LHCN-M2 (cell line): ENCODE measurements at regions not wholly inside any gene's neighbourhood (a gene's known extent, or its start where the extent isn't known, plus 50 kb on each side); places are given as distances from the start of the nearest gene placed in this dataset.
"Not testable (repeated sequence)": the region's sequence is repeated elsewhere in the genome, so short reads cannot be mapped to it uniquely, and the experiment has no call there.

Experiments
- DNase-seq: peaks from one replicate; pipeline ENCODE4 v3.0.0-alpha.2; 2012; ENCODE audit warnings: low read depth

DNA sequence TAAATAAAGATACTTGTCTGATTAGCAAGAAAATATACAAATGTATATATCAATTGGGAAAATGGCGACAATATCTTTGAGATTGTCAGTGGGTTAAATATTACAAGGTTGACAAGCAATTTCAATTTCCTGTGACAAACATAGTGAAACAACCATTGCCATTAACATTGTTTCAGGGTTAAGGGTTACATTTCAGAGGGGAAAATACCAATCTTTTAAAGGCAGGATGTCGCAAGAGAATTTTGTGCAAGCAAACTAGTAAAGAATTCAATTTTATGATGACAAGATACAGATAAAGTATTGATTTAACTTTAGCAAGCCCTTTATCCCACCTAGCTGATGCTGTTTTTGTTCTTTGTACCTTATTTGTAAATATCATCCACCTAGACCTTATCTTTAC is 305.8 kb upstream of the GRIA3 start:
- DNase-seq: no peak

DNA sequence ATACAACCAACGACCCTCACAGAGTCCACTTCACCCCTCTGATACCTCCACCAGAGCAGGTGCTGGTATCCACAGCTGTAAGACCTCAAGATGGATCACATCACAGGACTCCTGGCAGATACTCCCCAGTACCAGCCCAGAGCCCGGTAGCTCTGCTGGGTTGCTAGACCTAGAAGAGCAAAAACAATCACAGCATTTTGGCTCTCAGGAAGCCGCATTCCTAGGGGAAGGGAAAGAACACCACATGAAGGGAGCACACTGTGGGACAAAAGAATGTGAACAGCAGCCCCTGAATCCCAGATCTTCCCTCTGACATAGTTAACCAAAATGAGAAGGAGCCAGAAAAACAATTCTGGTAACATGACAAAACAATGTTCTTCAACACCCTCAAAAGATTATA is 303.1 kb upstream of the GRIA3 start:
- DNase-seq: no peak

DNA sequence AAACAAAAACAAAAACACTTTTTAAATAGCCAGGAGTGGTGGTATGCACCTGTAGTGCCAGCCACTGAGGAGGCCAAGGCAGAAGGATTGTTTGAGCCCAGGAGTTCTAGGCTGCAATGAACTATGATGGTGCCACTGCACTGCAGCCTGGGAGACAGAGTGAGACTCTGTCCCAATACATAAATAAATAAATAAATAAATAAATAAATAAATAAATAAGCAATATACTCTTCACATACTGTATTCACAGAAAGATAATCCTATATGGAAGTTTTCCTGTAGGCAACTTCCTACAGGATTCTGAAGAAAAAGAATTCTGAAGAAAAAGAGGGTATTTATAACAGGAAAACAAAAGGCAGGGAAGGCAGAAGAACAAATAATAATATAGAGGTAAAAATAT is 293.3 kb upstream of the GRIA3 start:
- DNase-seq: no peak

DNA sequence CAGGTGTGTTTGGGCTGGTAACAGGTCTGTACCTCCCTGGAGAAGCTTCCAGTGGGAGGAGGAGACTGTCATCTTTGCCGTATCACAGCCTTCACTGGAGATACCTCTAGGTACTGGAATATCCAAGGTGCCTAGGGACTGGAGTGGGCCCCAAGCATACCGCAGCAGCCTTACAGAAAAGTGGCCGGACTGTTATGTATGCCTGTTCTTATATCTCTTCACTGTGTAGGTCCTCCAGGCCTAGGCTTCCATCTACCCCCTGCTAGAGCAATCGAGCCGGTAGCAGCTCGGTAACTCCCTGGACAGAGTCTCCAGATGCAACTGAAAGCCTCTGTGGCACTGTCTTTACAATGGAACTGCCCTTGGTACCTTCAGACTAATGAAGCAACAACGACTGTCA is 277.4 kb upstream of the GRIA3 start:
- no peak for DNase-seq

DNA sequence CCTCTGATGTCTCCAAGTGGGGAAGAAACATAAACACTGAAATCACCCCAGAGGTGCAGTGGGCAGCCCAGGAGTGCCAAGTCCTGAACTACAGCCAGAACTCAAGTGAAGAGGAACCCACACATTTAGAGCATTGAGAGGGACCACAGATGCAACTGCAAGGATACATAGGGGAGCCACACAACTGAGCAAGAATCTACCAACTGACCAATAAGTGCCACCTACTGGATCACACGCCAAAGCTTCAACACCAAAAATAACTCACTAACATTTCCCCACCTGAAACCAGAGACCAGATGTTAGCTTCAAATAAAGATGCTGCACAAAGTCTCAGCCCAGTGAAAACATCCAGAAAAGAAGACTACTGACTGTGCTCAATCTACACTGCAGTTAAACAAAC is 276.7 kb upstream of the GRIA3 start:
- DNase-seq: no peak

DNA sequence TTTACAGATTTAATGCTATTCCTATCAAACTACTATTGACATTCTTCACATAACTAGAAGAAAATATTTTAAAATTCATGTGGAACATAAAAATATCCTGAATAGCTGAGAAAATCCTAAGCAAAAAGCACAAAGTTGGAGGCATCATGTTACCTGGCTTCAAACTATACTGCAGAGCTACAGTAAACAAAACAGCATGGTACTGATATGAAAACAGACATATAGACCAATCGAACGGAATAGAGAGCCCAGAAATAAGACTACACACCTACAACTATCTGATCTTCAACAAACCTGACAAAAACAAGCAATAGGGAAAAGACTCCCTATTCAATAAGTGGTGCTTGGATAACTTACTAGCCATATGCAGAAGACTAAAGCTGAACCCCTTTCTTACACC is 273.4 kb upstream of the GRIA3 start:
- DNase-seq: no peak

DNA sequence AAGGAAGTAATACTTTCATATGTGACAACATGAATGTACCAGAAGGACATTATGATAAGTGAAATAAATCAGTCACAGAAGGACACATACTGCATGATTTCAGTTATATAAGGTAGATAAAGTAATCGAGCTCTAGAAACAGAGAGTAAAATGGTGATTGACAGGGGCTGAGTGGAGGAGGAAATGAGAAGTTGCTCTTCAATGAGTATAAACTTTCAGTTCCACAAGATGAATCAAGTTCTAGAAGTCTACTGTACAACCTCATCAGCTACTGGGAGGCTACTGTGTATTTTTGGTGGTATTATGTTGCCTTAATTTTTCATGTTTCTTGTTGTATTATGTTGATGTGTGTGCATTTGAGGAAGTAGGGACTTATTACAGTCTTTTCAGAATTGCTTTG is 270.9 kb upstream of the GRIA3 start:
- no peak for DNase-seq

DNA sequence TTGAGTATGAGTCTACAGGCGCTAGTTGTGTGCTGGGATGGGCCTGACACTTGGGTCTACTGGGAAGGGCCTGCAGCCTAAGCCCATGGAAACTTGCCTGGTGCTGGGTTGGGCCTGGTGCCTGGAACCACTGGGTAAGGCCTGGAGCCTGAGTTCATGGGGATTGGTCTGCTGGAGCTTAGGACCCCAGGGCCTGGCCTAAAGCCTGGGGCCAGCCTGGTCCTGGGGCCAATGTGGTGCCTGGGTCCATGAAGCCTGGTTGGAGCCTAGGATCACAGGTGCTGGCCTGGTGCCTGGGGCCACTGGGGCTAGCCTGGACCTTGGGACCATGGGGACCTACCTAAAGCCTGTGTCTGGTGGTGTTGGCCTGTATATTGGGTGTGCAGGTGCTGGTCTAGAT is 270.3 kb upstream of the GRIA3 start:
- DNase-seq: no peak

DNA sequence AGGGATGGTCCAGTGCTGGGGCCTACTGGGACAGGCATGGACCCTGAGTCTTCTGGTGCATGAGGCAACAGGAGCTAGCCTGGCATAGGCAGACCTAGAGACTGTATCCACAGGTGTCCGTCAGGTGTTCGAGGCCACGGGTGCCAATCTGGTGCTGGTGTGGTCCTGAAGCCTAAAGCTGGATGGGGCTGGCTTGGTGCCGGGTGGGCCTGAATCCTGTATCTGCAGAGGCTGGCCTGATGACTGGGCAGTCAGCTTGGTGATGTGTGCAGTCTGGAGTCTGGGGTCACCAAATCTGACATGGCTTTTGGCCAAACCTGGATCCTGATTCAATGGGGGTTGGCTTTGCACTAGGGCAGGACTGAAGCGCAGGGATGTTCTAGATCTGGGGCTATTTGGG is 269.8 kb upstream of the GRIA3 start:
- no peak for DNase-seq

DNA sequence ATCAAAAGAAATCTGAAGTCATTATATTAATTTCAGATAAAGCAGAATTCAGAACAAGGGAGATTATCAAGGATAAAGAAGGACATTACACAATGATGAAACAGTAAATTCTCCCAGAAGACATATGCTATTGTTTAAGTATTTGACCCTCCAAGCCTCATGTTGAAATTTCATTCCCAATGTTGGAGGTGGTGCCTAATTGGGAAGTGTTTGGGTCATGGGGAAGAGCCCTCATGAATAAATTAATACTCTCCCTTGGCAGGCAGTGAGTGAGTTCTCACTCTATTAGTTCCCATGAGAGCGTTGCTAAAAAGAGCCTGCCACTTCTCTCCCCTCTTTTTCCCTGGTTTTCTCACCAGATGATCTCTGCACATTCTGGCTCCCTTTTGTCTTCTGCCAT is 249.9 kb upstream of the GRIA3 start:
- DNase-seq: no peak

DNA sequence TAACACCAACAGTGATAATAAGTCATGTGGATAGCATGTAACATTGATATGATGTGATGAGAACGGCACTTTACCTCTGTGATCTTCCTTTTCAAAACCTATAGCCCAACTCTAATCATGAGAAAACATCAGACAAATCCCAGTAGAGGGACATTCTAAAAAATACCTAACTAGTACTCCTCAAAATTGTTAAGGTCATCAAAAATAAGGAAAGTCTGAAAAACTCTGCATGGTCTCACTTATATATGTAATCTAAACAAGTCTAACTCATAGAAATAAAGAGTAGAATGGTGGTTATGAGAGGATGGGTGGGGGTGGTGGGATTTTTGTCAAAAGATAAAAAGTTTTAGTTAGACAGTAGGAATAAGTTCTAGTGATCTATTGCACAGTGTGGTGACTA is 243.9 kb upstream of the GRIA3 start:
- DNase-seq: no peak

DNA sequence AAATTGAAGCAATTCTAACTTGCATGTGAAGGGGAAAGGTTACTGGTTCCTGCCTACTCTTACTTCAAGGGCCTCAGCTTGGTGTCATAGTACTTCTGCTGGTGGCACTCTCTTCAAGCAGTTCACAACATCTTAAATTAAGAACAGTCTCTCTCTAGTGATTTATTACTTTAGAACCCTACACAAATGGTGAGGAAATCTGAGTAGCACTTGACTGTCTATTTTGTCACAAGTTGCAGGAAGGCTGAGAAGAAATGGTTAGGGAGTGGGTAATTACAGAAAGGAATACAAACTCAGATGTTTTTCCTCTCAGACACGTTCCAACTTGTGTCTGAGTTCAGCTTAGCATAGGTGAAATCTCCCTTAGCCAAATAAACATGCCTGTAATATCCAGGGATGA is 242.3 kb upstream of the GRIA3 start:
- no peak for DNase-seq

DNA sequence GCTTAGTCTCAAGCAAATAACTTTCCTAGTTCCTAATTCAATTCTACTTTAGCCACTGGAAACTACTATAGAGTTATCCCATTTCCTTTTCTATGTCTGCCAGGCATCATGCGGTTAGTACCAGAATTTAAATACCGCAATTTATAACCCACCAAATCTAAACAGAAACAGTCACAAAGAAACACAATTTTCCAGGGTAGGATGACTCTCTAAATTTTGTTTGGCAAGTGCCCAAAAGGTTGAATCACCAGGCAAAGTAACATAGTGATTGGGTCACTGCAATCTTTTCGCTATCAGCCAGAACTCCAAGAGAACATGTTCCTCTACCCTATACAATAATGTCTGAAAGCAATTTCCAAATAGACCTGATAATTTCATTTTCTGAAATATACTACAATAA is 240.2 kb upstream of the GRIA3 start:
- no peak for DNase-seq

DNA sequence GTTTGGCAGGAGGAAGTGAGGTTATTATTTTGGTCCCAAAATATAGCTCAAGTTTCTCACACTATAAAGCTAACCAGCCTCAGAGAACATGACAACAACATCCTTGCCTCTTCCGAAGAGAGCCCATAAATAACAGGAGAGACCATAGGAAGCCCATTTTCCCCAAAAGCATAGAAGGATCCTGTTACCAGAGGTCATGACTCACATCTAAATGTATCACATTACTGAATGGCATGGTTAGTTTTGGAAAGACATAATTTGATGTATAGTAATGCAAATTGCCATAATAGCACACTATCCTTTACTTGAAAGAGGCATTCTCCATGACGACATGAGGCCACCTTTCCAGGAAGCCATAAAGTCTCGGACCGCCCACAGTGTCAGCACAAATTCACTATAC is 238.8 kb upstream of the GRIA3 start:
- DNase-seq: no peak

DNA sequence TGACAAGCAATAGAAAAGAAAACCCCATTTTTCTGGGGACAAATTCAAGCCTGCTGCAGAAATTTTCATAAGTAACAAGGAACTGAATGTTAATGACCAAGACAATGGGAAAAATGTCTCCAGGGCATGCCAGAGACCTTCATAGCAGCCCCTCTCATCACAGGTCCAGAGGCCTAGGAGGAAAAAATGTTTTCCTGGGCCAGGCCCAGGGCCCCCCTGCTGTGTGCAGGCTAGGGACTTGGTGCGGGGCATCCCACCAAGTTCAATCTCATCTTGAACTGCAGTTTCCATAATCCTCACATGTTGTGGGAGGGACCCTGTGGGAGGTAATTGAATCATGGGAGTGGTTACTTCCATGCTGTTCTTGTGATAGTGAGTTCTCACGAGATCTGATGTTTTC is 211.5 kb upstream of the GRIA3 start:
- no peak for DNase-seq

DNA sequence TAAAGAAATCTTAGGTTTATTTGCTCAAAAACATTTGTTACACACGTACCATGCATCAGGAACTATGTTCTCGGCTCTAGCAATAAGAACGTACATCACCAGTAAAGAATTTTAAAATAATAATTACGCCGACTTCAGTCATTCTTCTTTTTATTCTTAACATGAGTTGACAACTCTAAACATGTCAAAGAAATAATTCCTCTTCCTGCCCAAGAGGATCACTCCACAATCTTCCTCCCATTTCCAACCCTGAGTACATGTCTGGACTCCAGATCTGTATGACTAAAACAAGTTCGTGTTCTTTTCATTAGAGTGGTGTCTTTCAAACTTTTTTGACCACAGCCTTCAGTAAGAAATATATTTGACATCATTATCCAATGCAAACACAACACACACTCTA is 201.6 kb upstream of the GRIA3 start:
- DNase-seq: no peak

DNA sequence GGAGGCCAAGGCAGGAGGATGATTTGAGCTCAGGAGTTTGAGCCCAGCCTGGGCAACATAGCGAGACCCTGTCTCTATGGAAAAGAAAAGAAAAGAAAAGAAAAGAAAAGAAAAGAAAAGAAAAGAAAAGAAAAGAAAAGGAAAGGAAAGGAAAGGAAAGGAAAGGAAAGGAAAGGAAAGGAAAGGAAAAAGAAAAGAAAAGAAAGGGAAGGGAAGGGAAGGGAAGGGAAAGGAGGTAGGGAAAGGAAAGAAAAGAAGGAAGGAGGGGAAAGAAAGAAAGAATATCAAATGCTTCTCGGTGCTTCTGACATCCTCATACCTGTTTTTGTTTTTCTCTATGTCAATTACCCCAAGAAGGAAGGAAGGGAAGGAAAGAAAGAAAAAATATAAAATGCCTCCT is 181.2 kb upstream of the GRIA3 start:
- not testable (repeated sequence) for DNase-seq

DNA sequence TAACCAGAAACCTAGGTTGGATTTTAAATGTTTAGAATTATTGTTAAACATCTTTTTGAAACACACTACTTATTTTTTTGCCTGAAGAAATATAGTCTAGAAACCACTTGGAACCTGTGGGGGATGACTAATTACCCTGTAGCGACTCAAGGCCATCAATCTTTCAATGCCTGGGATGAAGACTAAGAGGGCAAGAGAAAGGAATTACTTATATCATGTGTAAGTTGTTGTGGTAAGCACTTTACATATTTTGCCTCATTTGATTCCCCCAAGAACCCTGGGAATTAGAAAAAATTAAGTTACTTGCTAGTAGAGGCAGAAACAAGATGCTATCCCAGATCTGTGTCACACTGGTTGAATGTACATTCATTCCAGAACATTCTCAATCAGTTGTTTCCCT is 170.9 kb upstream of the GRIA3 start:
- DNase-seq: no peak

DNA sequence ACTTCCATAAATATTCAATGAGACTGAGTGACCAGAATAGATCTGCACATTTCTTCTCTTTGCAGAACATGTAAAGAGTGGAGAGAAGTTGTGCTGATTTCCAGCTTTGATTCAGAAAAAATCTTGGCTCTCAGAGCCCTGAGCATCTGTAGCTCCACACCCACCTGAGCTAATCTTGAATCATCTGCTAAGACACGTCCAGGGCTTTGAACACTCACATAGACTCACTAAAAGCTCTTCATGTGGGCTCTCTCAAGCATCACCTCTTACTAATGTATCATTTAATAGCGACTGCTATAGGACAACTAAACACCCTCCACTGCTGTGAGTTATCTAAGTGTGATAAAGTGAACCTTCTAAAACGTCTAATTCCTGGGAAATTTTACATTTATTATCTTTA is 147.7 kb upstream of the GRIA3 start:
- no peak for DNase-seq

DNA sequence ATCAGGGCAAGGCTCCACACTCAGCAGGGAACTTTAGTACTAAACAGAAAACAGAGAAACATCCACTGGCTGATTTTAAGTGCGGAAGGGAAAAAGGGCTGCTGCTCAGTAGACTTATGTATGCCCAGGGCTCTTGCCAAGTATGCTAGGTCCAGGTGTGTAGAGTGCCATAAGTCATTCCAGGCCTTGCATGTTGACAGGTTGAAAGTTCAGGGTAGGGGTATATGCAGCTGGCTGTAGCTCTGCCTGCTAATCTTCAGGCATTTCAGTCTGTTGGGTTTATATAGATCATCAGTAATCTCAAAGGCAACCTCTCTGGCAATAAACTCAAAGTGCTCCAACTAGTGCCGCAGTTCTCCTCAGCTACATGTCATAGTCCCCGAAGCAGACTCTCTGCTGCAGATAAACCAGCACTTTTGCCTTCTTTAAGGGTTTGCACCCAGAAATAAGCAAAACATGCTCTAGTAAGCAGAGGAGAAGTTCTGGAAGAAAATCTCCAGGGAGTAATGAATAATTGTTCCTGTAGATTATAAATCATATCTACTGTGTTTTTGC is 134.9 kb upstream of the GRIA3 start:
- no peak for DNase-seq

DNA sequence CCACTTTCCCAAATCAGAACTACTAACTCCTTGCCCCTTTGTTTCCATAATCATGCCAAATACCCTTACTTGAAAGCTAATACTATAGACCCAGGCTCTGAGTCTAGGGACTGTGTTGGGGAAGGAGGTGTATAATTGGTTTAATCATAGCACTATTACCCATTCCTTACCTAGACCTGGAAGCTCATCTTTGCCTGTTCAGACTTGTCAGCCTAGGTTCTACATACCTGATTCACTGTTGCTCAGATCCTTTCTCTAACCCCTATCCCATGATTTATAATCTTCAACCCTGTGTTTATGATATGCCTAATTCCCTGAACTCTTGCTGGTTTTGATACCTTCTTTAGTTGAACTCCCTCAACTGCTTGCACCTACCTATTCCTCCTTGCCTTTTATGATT is 123.1 kb upstream of the GRIA3 start:
- no peak for DNase-seq

DNA sequence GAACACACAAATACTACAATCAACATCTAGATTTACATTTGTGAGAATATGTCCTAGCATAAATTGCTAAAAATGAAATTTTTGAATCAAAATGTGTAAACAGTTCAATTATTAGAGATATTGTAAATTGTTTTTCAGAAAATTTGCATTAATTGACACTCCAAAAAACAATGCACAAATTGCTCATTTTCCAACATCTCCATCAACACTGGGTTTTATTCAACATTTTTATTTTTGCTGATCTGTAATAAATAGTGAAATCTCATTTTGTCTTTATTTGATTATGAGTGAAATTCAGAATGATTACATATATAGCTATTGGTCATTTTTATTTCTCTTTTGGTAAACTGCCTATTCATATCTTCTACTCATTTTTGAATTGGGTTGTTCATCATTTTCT is 120.0 kb upstream of the GRIA3 start:
- DNase-seq: no peak

DNA sequence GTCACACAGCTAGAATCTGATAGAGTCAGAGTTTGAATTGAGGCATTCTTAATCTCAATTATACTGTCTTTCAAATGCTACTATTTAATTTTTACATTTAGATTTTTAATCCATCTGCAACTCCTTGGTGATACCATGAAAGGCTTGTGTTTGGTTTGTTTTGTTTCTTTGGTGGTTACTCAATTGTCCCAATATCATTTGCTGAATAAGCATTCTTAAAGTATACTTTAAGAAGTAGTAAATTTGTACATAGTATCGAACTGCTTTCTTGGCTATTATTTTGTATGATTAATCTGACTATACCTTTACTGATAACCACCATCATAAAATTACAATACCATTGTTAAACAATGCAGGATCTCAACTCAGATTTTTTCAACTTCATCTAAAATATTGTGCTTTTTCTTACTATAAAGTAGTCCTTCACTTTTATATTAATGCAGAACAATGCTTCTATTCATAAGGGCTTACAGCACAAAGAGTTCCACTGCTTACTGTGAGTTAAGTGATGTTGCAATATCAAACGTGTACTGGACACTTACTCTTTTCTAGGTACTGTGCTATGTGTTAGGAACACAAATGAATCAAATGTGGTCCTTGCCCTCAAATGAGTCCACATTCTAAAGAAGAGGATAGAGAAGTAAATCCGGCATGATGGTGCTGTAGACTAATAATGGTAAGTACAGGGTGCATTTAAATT is 111.2 kb upstream of the GRIA3 start:
- no peak for DNase-seq

DNA sequence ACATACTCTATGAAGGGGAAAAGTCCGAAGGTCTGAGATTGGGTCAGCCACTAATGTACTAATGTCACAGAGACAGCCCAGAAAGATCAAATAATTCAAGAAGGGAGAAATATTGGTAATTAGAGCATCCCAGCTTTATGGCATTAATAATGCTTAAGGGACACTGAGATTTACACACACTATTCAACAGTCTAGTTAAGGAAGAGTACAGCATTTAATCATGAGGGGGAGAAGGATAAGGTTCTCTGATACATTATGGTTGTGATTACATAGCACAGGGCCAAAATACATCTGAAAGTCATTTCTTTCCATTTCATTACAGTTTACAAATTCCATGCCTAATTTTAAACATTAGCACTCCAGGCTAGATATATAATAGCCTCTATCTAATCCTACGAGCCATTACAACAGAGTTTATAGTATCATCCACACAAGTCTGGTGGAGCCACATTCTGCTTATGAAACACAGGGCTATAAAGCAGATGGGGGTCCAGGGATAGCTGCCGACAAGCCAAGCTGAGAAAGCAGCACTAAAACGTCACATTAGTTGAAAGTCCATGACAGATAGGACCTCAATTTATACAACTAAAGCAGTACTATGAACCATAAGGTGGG is 108.0 kb upstream of the GRIA3 start:
- DNase-seq: no peak
